DOHH2 (cell line): ENCODE measurements at regions not wholly inside any gene's neighbourhood (a gene's known extent, or its start where the extent isn't known, plus 50 kb on each side); places are given as distances from the start of the nearest gene placed in this dataset.

Experiments used
- H3F3A ChIP-seq: fragments of 200-600 bp; sonication (generic), shearing (Covaris generic); 2 replicates; pipeline ENCODE4 v1.6.0; 2016; ENCODE audit warnings: antibody characterized with exemption, mild to moderate bottlenecking; ENCODE audit not compliant: control insufficient read depth, insufficient read depth
- H3K27ac ChIP-seq: fragments of 200-600 bp; sonication (generic); 2 replicates; pipeline ENCODE4 v1.5.1; 2014; ENCODE audit warnings: low read depth, mild to moderate bottlenecking, low read length, moderate library complexity
- H3K27me3 ChIP-seq: fragments of 200-600 bp; sonication (generic); 2 replicates; pipeline ENCODE4 v1.6.1; 2014; ENCODE audit warnings: mild to moderate bottlenecking, low read length, mixed read lengths; ENCODE audit not compliant: control insufficient read depth
- H3K36me3 ChIP-seq: fragments of 200-600 bp; sonication (generic); 2 replicates; pipeline ENCODE4 v1.6.1; 2014; ENCODE audit warnings: mild to moderate bottlenecking, low read length, moderate library complexity, mixed read lengths; ENCODE audit not compliant: control insufficient read depth
- H3K4me1 ChIP-seq: fragments of 200-600 bp; sonication (generic); 2 replicates; pipeline ENCODE4 v1.6.1; 2014; ENCODE audit warnings: mild to moderate bottlenecking, low read length, mixed read lengths; ENCODE audit not compliant: control insufficient read depth
- H3K4me2 ChIP-seq: fragments of 200-600 bp; sonication (generic); 2 replicates; pipeline ENCODE4 v1.6.0; 2014; ENCODE audit warnings: mild to moderate bottlenecking, low read length, moderate library complexity
- H3K4me3 ChIP-seq: fragments of 200-600 bp; sonication (generic); 2 replicates; pipeline ENCODE4 v1.5.1; 2014; ENCODE audit warnings: mild to moderate bottlenecking, low read length, mixed read lengths
- H3K79me2 ChIP-seq: fragments of 200-600 bp; sonication (generic); 2 replicates; pipeline ENCODE4 v1.6.1; 2014; ENCODE audit warnings: mild to moderate bottlenecking, low read length, mixed read lengths; ENCODE audit not compliant: control insufficient read depth
- H3K9me2 ChIP-seq: fragments of 200-600 bp; sonication (generic); replicated peaks from 2 replicates; pipeline ENCODE4 v1.6.1; 2014; ENCODE audit warnings: mild to moderate bottlenecking, low read length, mixed read lengths; ENCODE audit not compliant: control insufficient read depth
- H3K9me3 ChIP-seq: fragments of 200-600 bp; sonication (generic); 2 replicates; pipeline ENCODE4 v1.6.1; 2014; ENCODE audit warnings: antibody characterized with exemption, low read length, mixed read lengths; ENCODE audit not compliant: control insufficient read depth, insufficient read depth
- H4K20me1 ChIP-seq: fragments of 200-600 bp; sonication (generic); 2 replicates; pipeline ENCODE4 v1.6.0; 2014; ENCODE audit warnings: low read depth, mild to moderate bottlenecking, antibody characterized with exemption, low read length, moderate library complexity; ENCODE audit not compliant: control insufficient read depth, insufficient read depth
- EZH2phosphoT487 ChIP-seq: fragments of 200-600 bp; sonication (generic); IDR thresholded peaks from 2 replicates; pipeline ENCODE4 v1.6.1; 2017; ENCODE audit warnings: borderline replicate concordance, mild to moderate bottlenecking, antibody characterized with exemption, low read length, moderate library complexity, mixed read lengths
- TF ChIP-seq, protein P1 (sequence below): fragments of 200-600 bp; sonication (generic); IDR thresholded peaks from one replicate; pipeline ENCODE4 v1.5.1; 2014; ENCODE audit warnings: antibody characterized with exemption, mild to moderate bottlenecking, low read depth, low read length; ENCODE audit not compliant: poor library complexity, severe bottlenecking

DNA sequence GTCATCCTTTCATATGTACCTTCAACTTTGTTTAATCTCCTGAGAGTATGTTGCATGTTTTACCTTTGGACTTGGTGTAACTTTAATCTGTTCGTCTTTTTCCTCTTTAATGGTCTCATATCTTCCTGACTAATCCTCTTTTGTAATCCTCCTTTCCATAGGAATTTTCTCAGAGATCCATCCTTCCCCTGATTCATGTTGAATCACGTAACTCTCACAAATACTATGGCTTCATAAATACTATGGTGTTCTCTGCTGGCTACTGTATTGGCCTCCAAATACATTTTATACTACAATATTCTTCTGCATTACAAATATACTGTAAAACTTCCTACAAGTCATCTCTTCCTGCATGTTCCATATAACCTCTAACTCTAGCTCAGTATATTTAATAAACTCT, 317.7 kb upstream of the ADGRB3 start:
- Histone ChIP-seq H3K36me3 (no peaks in the 10 kb centered on the region), H3K4me3 (no peak overlapping the region), H4K20me1 (no peaks in the 10 kb centered on the region), H3K27me3 (no peaks in the 10 kb centered on the region), H3F3A (no peaks in the 10 kb centered on the region), H3K79me2 (no peaks in the 10 kb centered on the region), H3K4me2 (no peak overlapping the region), H3K9me3 (no peaks in the 10 kb centered on the region), H3K9me2 (no peaks in the 10 kb centered on the region), H3K4me1 (no peaks in the 10 kb centered on the region), H3K27ac (no peak overlapping the region)
- no peak for TF ChIP-seq EZH2phosphoT487
- TF ChIP-seq, protein P1, sequence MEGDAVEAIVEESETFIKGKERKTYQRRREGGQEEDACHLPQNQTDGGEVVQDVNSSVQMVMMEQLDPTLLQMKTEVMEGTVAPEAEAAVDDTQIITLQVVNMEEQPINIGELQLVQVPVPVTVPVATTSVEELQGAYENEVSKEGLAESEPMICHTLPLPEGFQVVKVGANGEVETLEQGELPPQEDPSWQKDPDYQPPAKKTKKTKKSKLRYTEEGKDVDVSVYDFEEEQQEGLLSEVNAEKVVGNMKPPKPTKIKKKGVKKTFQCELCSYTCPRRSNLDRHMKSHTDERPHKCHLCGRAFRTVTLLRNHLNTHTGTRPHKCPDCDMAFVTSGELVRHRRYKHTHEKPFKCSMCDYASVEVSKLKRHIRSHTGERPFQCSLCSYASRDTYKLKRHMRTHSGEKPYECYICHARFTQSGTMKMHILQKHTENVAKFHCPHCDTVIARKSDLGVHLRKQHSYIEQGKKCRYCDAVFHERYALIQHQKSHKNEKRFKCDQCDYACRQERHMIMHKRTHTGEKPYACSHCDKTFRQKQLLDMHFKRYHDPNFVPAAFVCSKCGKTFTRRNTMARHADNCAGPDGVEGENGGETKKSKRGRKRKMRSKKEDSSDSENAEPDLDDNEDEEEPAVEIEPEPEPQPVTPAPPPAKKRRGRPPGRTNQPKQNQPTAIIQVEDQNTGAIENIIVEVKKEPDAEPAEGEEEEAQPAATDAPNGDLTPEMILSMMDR: no peak

DNA sequence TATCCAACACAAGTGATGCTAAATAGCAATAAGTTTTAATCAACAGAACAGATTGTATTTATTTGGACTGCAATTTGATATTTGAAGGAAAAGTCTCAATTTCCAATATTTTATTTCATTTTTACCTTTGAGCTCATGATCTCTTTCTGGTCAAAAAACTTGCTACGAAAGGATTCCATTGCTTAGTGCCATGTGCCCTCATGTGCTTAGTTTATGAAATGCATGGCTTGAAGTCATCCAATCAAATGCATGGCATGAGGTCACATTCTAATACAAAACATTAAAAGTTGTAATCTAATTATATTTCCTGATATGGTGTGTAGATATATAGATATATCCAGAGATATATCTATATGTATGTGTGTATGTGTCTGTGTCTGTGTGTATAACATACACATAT, 321.2 kb upstream of the ADGRB3 start:
- H3K79me2 ChIP-seq: no peaks in the 10 kb centered on the region
- no peaks in the 10 kb centered on the region for H3K27me3 ChIP-seq
- H3K4me2 ChIP-seq: no peak overlapping the region
- H3K4me1 ChIP-seq: no peaks in the 10 kb centered on the region
- TF ChIP-seq, protein P1: no peak
- no peak for TF ChIP-seq EZH2phosphoT487
- no peaks in the 10 kb centered on the region for H3K36me3 ChIP-seq
- H3K9me3 ChIP-seq: no peaks in the 10 kb centered on the region
- no peaks in the 10 kb centered on the region for H4K20me1 ChIP-seq
- H3F3A ChIP-seq: no peaks in the 10 kb centered on the region
- H3K4me3 ChIP-seq: no peak overlapping the region
- H3K27ac ChIP-seq: no peak overlapping the region
- no peaks in the 10 kb centered on the region for H3K9me2 ChIP-seq

DNA sequence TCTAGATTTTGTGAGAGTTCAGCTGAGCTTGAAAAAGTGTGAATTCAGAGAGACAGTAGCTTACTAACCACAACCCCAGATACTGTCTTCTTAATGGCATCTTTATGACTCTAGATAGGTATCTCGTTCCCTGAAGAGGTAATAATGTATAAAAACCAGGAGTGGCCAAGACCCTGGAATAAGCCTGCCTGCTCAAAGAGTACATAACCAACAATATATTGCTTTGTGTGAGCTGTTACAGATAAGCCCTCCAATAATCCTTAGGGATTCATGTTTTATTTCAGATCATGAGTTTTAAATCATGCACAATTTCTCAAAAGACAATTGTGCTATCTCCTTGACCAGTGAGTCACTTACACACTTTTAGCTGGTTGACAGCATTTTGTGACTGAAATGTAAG, 327.8 kb upstream of the ADGRB3 start:
- Histone ChIP-seq H3K4me2 (no peak overlapping the region), H3K4me3 (no peak overlapping the region), H3F3A (no peaks in the 10 kb centered on the region), H3K4me1 (no peaks in the 10 kb centered on the region), H3K9me3 (no peaks in the 10 kb centered on the region), H3K9me2 (no peaks in the 10 kb centered on the region), H3K36me3 (no peaks in the 10 kb centered on the region), H3K79me2 (no peaks in the 10 kb centered on the region), H3K27me3 (no peaks in the 10 kb centered on the region), H3K27ac (no peak overlapping the region), H4K20me1 (no peaks in the 10 kb centered on the region)
- TF ChIP-seq EZH2phosphoT487: no peak
- TF ChIP-seq, protein P1: no peak

DNA sequence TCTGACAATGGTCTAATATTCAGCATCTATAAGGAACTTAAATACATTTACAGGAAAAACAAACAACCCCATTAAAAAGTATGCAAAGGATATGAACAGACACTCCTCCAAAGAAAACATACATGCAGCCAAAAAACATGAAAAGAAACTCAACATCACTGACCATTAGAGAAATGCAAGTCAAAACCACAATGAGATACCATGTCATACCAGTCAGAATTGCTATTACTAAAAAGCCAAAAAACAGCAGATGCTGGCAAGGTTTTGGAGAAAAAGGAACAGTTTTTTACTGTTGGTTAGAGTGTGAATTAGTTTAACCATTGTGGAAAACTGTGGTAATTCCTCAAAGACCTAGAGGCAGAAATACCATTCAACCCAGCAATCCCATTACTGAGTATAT, 339.0 kb upstream of the ADGRB3 start:
- H3K4me1 ChIP-seq: no peaks in the 10 kb centered on the region
- no peaks in the 10 kb centered on the region for H3K79me2 ChIP-seq
- no peak overlapping the region for H3K4me3 ChIP-seq
- H4K20me1 ChIP-seq: no peaks in the 10 kb centered on the region
- TF ChIP-seq EZH2phosphoT487: no peak
- TF ChIP-seq, protein P1: no peak
- no peak overlapping the region for H3K27ac ChIP-seq
- H3K9me3 ChIP-seq: no peaks in the 10 kb centered on the region
- H3K36me3 ChIP-seq: no peaks in the 10 kb centered on the region
- H3K9me2 ChIP-seq: no peaks in the 10 kb centered on the region
- no peaks in the 10 kb centered on the region for H3K27me3 ChIP-seq
- no peaks in the 10 kb centered on the region for H3F3A ChIP-seq
- no peak overlapping the region for H3K4me2 ChIP-seq
